Central memory CD8-positive, alpha-beta T cell (primary cell): ENCODE measurements at regions not wholly inside any gene's neighbourhood (a gene's known extent, or its start where the extent isn't known, plus 50 kb on each side); places are given as distances from the start of the nearest gene placed in this dataset.
"Not testable (repeated sequence)": the region's sequence is repeated elsewhere in the genome, so short reads cannot be mapped to it uniquely, and the experiment has no call there.

ENCODE experiments used
- ATAC-seq: fragments of 150-1000 bp; cut with Tn5 transposase; replicated peaks from 2 replicates; pipeline ENCODE4 v1.10.0; 2022; ENCODE audit warnings: mild to moderate bottlenecking, moderate FRiP score, moderate number of reproducible peaks; ENCODE audit not compliant: poor library complexity, severe bottlenecking; ENCODE audit errors: extremely low read depth
- DNase-seq, 2 donors: peaks; one replicate each; pipeline ENCODE4 v3.0.0; 2021; ENCODE audit warnings: low spot score in 2 of 2
- H3K27ac Mint-ChIP-seq: one replicate; pipeline ENCODE4 v1.8.0; 2022; ENCODE audit warnings: low read depth, mild to moderate bottlenecking, moderate library complexity, mixed read lengths
- H3K27me3 Mint-ChIP-seq: one replicate; pipeline ENCODE4 v1.8.0; 2022; ENCODE audit warnings: mixed read lengths
- H3K36me3 Mint-ChIP-seq: one replicate; pipeline ENCODE4 v1.8.0; 2022; ENCODE audit warnings: mild to moderate bottlenecking, moderate library complexity, mixed read lengths; ENCODE audit not compliant: insufficient read depth
- H3K4me1 Mint-ChIP-seq: one replicate; pipeline ENCODE4 v1.8.0; 2022; ENCODE audit warnings: mixed read lengths
- H3K4me3 Mint-ChIP-seq: one replicate; pipeline ENCODE4 v1.8.0; 2022; ENCODE audit warnings: mild to moderate bottlenecking, moderate library complexity, mixed read lengths
- H3K9me3 Mint-ChIP-seq: one replicate; pipeline ENCODE4 v1.8.0; 2022; ENCODE audit warnings: mixed read lengths

DNA sequence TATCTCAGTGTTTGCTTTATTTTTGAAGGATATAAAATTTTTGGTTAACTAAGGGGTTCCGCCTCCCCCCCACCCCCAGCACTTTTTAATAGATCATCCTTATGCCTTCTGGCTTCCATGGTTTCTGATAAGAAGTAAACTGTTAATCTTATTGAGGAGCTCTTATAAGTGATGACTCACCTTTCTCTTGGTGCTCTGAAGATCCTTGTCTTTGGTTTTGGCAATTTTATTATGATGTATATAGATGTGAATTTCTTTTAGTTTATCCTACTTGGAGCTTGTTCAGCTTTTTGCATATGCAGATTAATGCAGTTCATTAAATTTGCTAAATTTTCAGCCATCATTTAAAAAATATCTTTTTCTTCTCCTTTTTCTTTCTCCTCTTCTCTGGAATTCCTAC is 91.7 kb upstream of the CTAGE1 start:
- Mint-ChIP-seq H3K9me3 (no peaks in the 10 kb centered on the region), H3K36me3 (peaks cover 1% of the 10 kb centered on the region), H3K27me3 (no peaks in the 10 kb centered on the region), H3K4me3 (no peak overlapping the region), H3K4me1 (peaks cover 7% of the 10 kb centered on the region), H3K27ac (no peak overlapping the region)
- ATAC-seq (no peak), DNase-seq (no peak)

GRCh38 chr18:22510697-22511096 is 93.0 kb upstream of the CTAGE1 start:
- ATAC-seq (no peak), DNase-seq (no peak)
- H3K4me1 Mint-ChIP-seq: no peaks in the 10 kb centered on the region
- H3K27me3 Mint-ChIP-seq: peaks cover 3% of the 10 kb centered on the region
- no peak overlapping the region for H3K27ac Mint-ChIP-seq
- no peaks in the 10 kb centered on the region for H3K9me3 Mint-ChIP-seq
- no peak overlapping the region for H3K4me3 Mint-ChIP-seq
- peaks cover 1% of the 10 kb centered on the region for H3K36me3 Mint-ChIP-seq

GRCh38 chr18:22513721-22514481 is 96.2 kb upstream of the CTAGE1 start:
- peaks cover 13% of the 10 kb centered on the region for H3K27me3 Mint-ChIP-seq
- peaks cover 1% of the 10 kb centered on the region for H3K36me3 Mint-ChIP-seq
- no peaks in the 10 kb centered on the region for H3K4me1 Mint-ChIP-seq
- DNase-seq (no peak), ATAC-seq (no peak)
- no peak overlapping the region for H3K4me3 Mint-ChIP-seq
- H3K9me3 Mint-ChIP-seq: no peaks in the 10 kb centered on the region
- H3K27ac Mint-ChIP-seq: no peak overlapping the region

DNA sequence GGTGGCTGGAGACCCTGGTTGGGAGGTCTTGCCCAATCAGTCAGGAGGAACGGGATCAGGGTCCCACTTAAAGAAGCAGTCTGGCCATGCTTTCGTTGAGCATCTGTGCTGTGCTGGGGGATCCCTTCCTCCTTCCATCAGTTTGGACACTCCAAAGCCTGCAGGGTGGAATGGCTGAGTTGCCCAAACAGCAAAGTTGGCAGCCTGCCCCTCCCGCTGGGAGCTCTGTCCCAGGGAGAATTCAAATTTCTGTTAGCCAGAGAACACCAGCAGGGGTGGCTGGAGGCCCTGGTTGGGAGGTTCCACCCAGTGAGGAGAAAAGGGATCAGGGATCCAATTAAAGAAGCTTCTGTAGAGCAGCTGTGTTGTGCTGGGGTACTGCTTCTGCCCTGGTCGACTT is 96.9 kb upstream of the CTAGE1 start:
- no peak overlapping the region for H3K4me3 Mint-ChIP-seq
- H3K9me3 Mint-ChIP-seq: no peaks in the 10 kb centered on the region
- H3K27me3 Mint-ChIP-seq: peaks cover 13% of the 10 kb centered on the region
- no peak overlapping the region for H3K27ac Mint-ChIP-seq
- ATAC-seq (no peak), DNase-seq (no peak)
- no peaks in the 10 kb centered on the region for H3K4me1 Mint-ChIP-seq
- peaks cover 1% of the 10 kb centered on the region for H3K36me3 Mint-ChIP-seq

DNA sequence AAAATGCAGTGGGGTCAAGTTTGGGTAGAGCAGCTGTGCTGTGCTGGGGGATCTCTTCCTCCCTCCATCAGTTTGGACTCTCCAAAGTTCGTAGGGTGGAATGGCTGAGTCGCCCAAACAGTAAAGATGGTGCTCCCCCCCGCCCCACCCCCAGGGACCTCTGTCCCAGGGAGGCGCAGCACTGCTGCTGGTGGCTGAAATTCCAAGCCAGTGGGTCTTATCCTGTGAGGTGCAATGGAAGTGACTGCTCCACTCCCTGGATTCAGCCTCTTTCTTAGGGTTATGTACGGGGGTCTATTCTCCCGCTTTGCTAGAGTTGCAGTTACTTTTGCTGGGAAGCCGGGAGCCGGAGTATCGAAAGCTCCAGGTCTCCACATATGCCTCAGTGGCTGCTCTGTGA is 97.5 kb upstream of the CTAGE1 start:
- H3K36me3 Mint-ChIP-seq: peaks cover 1% of the 10 kb centered on the region
- no peaks in the 10 kb centered on the region for H3K9me3 Mint-ChIP-seq
- ATAC-seq (no peak), DNase-seq (no peak)
- no peak overlapping the region for H3K27ac Mint-ChIP-seq
- peaks cover 13% of the 10 kb centered on the region for H3K27me3 Mint-ChIP-seq
- H3K4me3 Mint-ChIP-seq: no peak overlapping the region
- no peaks in the 10 kb centered on the region for H3K4me1 Mint-ChIP-seq

- no peak for ATAC-seq
These were observed 99.6 kb upstream of the CTAGE1 start for GRCh38 chr18:22517356-22517755.

DNA sequence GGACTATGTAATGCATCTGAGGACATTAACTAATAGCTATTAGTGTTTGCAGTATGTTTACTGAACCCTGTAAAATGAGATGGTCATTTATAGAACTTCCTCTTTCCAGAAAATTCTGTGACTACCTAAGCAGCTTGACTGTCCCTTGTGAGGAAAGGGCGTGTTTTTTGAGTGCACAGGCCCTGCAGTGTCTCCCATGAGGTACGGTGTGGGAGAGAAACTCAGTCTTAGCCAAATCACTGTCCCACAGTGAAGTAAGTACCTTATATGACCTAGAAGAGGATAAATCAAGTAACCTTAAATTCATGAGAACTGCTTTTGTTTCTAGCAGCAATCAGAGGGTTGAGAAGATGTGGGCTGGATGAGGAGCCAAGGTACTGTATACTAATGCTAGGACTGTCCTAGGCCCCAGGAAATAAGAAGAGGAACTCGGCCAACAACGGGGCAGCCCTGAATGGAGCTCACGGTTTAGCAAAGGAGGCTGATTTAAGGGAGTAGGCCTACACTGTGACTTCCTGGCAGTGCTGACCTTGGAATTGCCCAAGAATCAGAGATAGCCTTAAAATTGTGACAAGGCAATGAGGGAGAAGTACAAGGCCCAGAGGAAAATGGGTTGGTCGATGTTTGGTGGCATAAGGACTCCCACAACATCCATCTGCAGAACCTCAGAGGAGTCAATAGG is 103.5 kb upstream of the CTAGE1 start:
- ATAC-seq (no peak), DNase-seq (no peak)
- Mint-ChIP-seq H3K27me3 (peaks cover 35% of the 10 kb centered on the region), H3K9me3 (no peaks in the 10 kb centered on the region), H3K27ac (no peak overlapping the region), H3K4me1 (no peaks in the 10 kb centered on the region), H3K4me3 (no peak overlapping the region), H3K36me3 (peaks cover 1% of the 10 kb centered on the region)

More at GRCh38 chr18:22517356-22517755, 99.6 kb upstream of the CTAGE1 start:
- Mint-ChIP-seq H3K36me3 (no peaks in the 10 kb centered on the region), H3K9me3 (no peaks in the 10 kb centered on the region), H3K4me3 (no peak overlapping the region), H3K27ac (no peak overlapping the region), H3K27me3 (peaks cover 19% of the 10 kb centered on the region), H3K4me1 (no peaks in the 10 kb centered on the region)
- DNase-seq: no peak

DNA sequence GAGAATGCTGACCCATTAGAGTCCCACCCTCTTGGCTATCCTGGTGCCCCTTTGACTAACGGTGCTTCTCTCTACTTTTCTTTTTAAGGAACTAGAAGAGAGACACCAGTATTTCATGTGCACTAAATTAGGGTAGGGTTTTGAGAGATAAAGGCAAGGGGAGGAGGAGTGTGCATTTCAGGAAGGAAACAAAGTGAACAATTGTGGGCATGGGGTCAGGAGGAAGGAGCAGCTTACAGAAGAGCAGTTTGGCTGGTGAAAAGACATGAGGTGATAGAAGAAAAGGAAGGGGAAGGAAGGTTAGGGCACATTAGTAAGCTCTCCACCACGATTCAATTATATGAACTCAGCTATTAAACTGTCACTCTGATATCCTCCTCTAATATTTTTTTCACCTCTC is 105.8 kb upstream of the CTAGE1 start:
- H3K36me3 Mint-ChIP-seq: peaks cover 1% of the 10 kb centered on the region
- H3K27ac Mint-ChIP-seq: no peak overlapping the region
- ATAC-seq (no peak), DNase-seq (no peak)
- H3K27me3 Mint-ChIP-seq: peaks cover 48% of the 10 kb centered on the region
- H3K9me3 Mint-ChIP-seq: no peaks in the 10 kb centered on the region
- H3K4me3 Mint-ChIP-seq: no peak overlapping the region
- H3K4me1 Mint-ChIP-seq: no peaks in the 10 kb centered on the region

- Mint-ChIP-seq H3K36me3 (peaks cover 1% of the 10 kb centered on the region), H3K4me1 (no peaks in the 10 kb centered on the region), H3K27me3 (peaks cover 51% of the 10 kb centered on the region), H3K9me3 (no peaks in the 10 kb centered on the region), H3K4me3 (no peak overlapping the region), H3K27ac (no peak overlapping the region)
- DNase-seq (no peak), ATAC-seq (no peak)
These were observed 107.1 kb upstream of the CTAGE1 start for GRCh38 chr18:22524783-22525182.

DNA sequence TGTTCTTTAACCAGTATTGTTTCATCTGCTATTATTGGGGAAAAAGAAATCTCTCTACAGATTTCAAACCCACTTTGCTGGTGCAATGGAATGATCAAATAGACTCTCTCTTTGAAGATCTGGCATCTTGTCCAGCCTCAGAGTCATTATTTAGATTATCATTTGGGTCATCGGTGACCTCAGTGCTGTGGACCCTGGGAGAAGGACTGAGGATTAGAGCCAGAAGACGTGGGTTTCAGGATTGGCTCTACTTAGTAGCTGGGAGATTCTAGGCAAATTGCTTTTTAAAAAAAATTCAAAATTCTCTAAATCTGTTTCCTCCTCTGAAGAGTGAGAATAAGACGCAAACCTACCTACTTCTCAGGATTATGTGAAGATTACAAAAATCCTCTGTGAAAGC is 107.6 kb upstream of the CTAGE1 start:
- Mint-ChIP-seq H3K4me1 (no peaks in the 10 kb centered on the region), H3K4me3 (no peak overlapping the region), H3K27me3 (peaks cover 51% of the 10 kb centered on the region), H3K27ac (no peak overlapping the region), H3K36me3 (peaks cover 1% of the 10 kb centered on the region), H3K9me3 (no peaks in the 10 kb centered on the region)
- no peak for ATAC-seq
- no peak for DNase-seq

DNA sequence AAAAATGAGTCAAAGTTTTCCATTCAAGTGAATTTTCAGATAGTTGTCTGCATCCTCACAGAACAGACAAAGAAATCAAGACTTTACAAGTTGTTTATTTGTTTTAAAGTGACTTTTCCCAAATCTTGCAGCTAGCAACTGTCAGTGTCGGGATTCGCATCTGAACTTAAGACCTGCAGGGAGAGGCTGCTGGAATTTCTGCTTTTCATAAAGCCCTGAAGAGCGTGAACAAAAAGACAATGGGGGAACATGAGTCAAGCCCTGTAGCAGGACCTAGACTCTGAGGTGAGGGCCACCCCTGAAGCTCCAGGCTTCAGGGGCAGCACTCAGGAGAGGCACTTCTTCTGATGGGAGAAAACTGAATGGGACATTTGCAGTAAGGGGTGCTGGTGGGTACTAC is 108.2 kb upstream of the CTAGE1 start:
- DNase-seq (no peak), ATAC-seq (no peak)
- H3K9me3 Mint-ChIP-seq: no peaks in the 10 kb centered on the region
- H3K27me3 Mint-ChIP-seq: peaks cover 51% of the 10 kb centered on the region
- H3K36me3 Mint-ChIP-seq: peaks cover 1% of the 10 kb centered on the region
- H3K4me3 Mint-ChIP-seq: no peak overlapping the region
- H3K27ac Mint-ChIP-seq: no peak overlapping the region
- no peaks in the 10 kb centered on the region for H3K4me1 Mint-ChIP-seq

DNA sequence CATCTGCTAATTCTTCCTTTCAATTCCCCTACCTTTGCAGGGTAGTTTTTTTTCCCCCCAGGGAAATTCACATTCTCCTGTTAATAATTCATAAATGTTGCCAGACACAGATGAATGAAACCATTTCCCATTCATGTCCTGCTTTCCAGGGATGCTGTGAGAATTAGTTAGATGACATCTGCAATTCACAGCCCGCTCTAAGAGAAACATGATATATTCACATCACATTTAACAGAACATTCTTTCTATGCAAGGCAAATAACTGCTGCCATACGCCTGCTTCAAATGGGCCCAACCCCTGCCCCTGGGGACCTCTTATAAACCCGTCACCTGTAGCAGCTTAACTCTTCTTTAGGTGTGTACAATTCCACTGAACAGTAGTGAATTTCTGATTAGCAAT is 110.6 kb upstream of the CTAGE1 start:
- Mint-ChIP-seq H3K36me3 (peaks cover 1% of the 10 kb centered on the region), H3K27me3 (peaks cover 44% of the 10 kb centered on the region), H3K27ac (no peak overlapping the region), H3K4me1 (no peaks in the 10 kb centered on the region), H3K9me3 (no peaks in the 10 kb centered on the region), H3K4me3 (no peak overlapping the region)
- DNase-seq (no peak), ATAC-seq (no peak)

- H3K9me3 Mint-ChIP-seq, H3K27ac Mint-ChIP-seq, DNase-seq, ATAC-seq, H3K4me3 Mint-ChIP-seq, H3K4me1 Mint-ChIP-seq, H3K36me3 Mint-ChIP-seq, H3K27me3 Mint-ChIP-seq: not testable (repeated sequence)
These were observed 117.0 kb upstream of the CTAGE1 start for GRCh38 chr18:22534706-22535105.
